ENCODE measurements at regions not wholly inside any gene's neighbourhood (a gene's known extent, or its start where the extent isn't known, plus 50 kb on each side); places are given as distances from the start of the nearest gene placed in this dataset.
A peak's percentile ranks its signal among the peaks of the same experiment; 100 is the strongest.

DNA sequence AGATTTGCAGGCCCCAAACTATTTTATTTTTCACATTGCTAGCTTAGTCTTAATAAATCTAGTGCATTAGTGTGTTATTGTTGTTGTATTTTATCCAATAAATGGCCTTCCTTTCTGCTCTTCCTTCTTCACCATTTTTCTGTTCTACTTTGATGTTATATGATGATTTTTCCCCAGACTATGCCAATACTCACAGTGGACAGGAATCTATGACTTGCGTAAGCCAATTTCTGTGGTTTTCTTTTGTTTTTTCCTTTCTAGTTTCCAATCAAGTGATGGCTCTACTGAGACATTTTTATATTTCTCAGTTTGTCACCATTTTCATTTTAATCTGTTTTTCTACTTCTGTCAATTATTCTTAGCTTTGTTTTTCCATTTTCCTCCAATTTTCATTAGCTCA is 106.8 kb upstream of the FBXL7 start:
- Histone ChIP-seq H3K27me3 (no peaks in the 10 kb centered on the region), H3K4me3 (no peak overlapping the region), H3K27ac (no peak overlapping the region), H3K4me1 (no peaks in the 10 kb centered on the region), H3K36me3 (no peaks in the 10 kb centered on the region), H3K9me3 (no peaks in the 10 kb centered on the region)
- no peak for DNase-seq
- intact Hi-C loops (cut with DNase I): no loop called here
- no peak for TF ChIP-seq POLR2AphosphoS5 (IDR thresholded peaks at IDR 0.05)
- no peak for TF ChIP-seq EP300 (IDR thresholded peaks at IDR 0.05)
- TF ChIP-seq POLR2A (IDR thresholded peaks at IDR 0.05): no peak
- TF ChIP-seq, protein P1, sequence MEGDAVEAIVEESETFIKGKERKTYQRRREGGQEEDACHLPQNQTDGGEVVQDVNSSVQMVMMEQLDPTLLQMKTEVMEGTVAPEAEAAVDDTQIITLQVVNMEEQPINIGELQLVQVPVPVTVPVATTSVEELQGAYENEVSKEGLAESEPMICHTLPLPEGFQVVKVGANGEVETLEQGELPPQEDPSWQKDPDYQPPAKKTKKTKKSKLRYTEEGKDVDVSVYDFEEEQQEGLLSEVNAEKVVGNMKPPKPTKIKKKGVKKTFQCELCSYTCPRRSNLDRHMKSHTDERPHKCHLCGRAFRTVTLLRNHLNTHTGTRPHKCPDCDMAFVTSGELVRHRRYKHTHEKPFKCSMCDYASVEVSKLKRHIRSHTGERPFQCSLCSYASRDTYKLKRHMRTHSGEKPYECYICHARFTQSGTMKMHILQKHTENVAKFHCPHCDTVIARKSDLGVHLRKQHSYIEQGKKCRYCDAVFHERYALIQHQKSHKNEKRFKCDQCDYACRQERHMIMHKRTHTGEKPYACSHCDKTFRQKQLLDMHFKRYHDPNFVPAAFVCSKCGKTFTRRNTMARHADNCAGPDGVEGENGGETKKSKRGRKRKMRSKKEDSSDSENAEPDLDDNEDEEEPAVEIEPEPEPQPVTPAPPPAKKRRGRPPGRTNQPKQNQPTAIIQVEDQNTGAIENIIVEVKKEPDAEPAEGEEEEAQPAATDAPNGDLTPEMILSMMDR (IDR thresholded peaks at IDR 0.05): no peak
- 98% methylated on average over 1 of the region's 1 CpG for WGBS, 2 donors

DNA sequence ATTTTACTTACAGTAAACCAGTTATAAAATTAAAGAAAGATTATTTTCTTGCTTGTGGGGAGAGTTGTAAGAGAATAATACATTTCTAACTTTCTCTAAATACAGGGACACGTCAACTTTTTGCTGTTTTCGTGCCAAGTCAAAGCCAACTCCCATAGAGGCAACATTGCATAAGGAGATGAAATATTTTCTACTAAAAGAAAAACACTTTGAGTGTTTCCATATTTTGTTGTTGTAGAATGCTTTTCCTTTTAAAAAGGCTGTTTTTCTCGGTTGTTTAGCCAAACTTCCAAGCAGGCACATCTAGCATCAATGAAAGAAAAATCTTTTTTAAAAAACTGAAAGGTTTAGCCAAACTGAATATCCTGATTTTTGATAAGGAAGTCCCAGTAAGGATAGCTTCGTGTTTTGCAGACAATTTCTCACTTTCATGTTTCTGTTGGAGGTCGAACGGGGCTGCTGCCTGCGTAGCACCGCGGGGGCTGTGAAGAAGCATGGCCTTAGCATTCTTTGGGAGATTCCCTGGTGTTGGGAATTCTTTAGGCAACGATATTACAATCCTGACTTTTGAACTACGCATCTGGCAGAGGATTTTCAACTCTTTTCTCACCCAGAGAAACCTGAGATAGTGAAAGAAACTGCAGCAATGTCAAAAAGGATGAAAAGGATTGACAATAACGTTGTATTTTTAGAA is 108.1 kb upstream of the FBXL7 start:
- intact Hi-C loops (cut with DNase I): no loop called here
- H3K27ac ChIP-seq: peak overlapping the region in 1 of 4 donors; percentile 14
- no peak overlapping the region for H3K4me3 ChIP-seq
- TF ChIP-seq EP300 (IDR thresholded peaks at IDR 0.05): no peak
- TF ChIP-seq, protein P1 (IDR thresholded peaks at IDR 0.05): no peak
- TF ChIP-seq POLR2AphosphoS5 (IDR thresholded peaks at IDR 0.05): no peak
- no peak for TF ChIP-seq POLR2A (IDR thresholded peaks at IDR 0.05)
- H3K27me3 ChIP-seq: no peaks in the 10 kb centered on the region
- no peaks in the 10 kb centered on the region for H3K4me1 ChIP-seq
- WGBS, 2 donors: 62 to 63% methylated on average over 12 of the region's 12 CpGs
- no peaks in the 10 kb centered on the region for H3K36me3 ChIP-seq
- DNase-seq: no peak
- H3K9me3 ChIP-seq: no peaks in the 10 kb centered on the region

DNA sequence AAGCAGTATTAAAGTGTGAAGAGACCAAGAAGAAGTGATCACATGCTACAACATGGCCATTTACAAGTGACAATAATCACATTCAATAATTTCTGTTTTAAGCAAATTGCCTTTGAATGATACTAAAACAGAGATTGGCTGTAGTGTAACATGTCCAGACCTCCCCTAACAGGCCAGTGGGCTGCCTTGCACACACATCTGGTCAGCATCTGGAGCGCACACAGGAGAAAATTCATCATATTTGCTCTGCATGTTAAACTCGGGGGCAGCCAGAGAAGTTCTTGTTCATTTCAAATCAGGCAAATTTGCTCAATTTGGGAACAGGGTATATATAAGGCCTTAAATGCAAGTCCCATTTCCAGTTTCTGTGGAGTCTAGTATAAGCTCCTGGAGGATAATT is 111.1 kb upstream of the FBXL7 start:
- intact Hi-C loops (cut with DNase I): loop anchor here (5.0 to 10.0 kb wide), 2 partner anchors 436 to 608 kb away; no protein-coding TSS in a partner anchor
- Histone ChIP-seq H3K36me3 (no peaks in the 10 kb centered on the region), H3K4me3 (no peak overlapping the region), H3K27me3 (no peaks in the 10 kb centered on the region), H3K9me3 (no peaks in the 10 kb centered on the region), H3K4me1 (no peaks in the 10 kb centered on the region), H3K27ac (no peak overlapping the region)
- 81 to 84% methylated on average over 2 of the region's 2 CpGs for WGBS, 2 donors
- DNase-seq: no peak
- TF ChIP-seq POLR2AphosphoS5 (IDR thresholded peaks at IDR 0.05) (no peak), EP300 (IDR thresholded peaks at IDR 0.05) (no peak), POLR2A (IDR thresholded peaks at IDR 0.05) (no peak)
- TF ChIP-seq, protein P1 (IDR thresholded peaks at IDR 0.05): no peak

DNA sequence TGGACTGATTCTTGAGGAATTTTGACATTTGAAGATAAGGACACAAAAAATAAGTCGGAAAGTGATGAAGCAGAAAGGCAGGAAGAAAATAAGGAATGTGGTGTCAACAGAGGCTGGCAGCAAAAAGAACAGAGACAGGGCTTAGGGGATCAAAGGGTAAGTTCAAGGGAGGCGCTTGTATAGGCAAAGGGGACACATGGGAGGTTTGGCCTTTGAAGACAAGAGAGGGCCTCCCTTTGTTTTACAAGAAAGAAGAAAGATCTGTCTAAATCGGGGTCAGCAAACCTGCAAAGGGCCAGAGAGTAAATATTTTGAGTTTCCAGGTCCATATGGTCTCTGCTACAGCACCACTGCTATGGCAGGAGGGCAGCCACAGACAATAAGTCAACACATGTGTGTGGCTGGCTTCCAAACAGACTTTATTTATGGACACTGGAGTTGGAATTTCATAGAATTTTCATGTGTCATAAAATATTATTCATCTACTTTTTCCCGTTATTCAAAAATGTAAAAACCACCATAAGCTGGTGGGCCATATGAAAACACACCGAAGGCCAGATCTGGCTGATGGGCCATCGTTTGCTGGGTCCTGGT is 112.0 kb upstream of the FBXL7 start:
- H3K4me1 ChIP-seq: no peaks in the 10 kb centered on the region
- no peak for TF ChIP-seq EP300 (IDR thresholded peaks at IDR 0.05)
- H3K27ac ChIP-seq: no peak overlapping the region
- 73 to 80% methylated on average over 6 of the region's 6 CpGs for WGBS, 2 donors
- no peaks in the 10 kb centered on the region for H3K27me3 ChIP-seq
- H3K9me3 ChIP-seq: no peaks in the 10 kb centered on the region
- no peaks in the 10 kb centered on the region for H3K36me3 ChIP-seq
- no peak overlapping the region for H3K4me3 ChIP-seq
- intact Hi-C loops (cut with DNase I): loop anchor here (5.0 to 10.0 kb wide), 2 partner anchors 437 to 609 kb away; no protein-coding TSS in a partner anchor
- no peak for DNase-seq

DNA sequence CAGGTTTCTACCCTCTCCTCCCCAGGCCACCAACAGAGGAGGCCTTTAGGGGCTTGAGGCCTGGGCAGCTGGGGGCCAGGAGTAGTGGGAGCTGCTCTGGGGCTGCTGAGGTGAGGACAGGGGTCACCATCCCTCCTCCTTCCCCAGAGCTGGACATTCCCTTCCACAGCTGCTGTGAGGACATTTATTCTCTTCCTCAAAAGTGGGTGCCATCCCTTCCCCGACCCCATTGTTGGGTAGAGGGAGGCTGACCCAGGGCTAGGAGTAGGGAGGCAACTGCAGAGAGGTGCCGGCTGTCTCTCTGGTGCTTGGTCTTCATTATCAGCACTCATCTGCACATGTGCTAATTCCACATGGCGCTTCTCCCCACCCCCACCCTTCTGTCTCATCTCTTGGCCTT is 113.9 kb upstream of the FBXL7 start:
- no peaks in the 10 kb centered on the region for H3K27me3 ChIP-seq
- intact Hi-C loops (cut with DNase I): loop anchor here (5.0 to 10.0 kb wide), 2 partner anchors 439 to 611 kb away; no protein-coding TSS in a partner anchor
- WGBS, 2 donors: 84 to 92% methylated on average over 3 of the region's 3 CpGs

More for the DNA sequence above, 113.9 kb upstream of the FBXL7 start:
- no peaks in the 10 kb centered on the region for H3K36me3 ChIP-seq
- H3K9me3 ChIP-seq: no peaks in the 10 kb centered on the region
- H3K4me1 ChIP-seq: no peaks in the 10 kb centered on the region
- TF ChIP-seq, protein P1 (IDR thresholded peaks at IDR 0.05): no peak
- TF ChIP-seq EP300 (IDR thresholded peaks at IDR 0.05) (no peak), POLR2AphosphoS5 (IDR thresholded peaks at IDR 0.05) (no peak)
- no peak overlapping the region for H3K4me3 ChIP-seq
- H3K27ac ChIP-seq: no peak overlapping the region
- DNase-seq: no peak

All from sigmoid colon (tissue), 6 donors.